H9 (cell line): ENCODE measurements at regions not wholly inside any gene's neighbourhood (a gene's known extent, or its start where the extent isn't known, plus 50 kb on each side); places are given as distances from the start of the nearest gene placed in this dataset.

Experiments
- DNase-seq: peaks from one replicate; pipeline ENCODE4 v3.0.0-alpha.2; 2017
- H2AFZ ChIP-seq: one replicate; pipeline ENCODE4 v1.6.1; 2013; ENCODE audit warnings: mild to moderate bottlenecking, low read length, control low read depth, moderate library complexity
- H2AK5ac ChIP-seq: 2 replicates; pipeline ENCODE4 v1.6.1; 2013; ENCODE audit warnings: low read length, control low read depth, mixed read lengths; ENCODE audit not compliant: insufficient read length
- H2BK120ac ChIP-seq: one replicate; pipeline ENCODE4 v1.6.1; 2013; ENCODE audit warnings: low read depth, mild to moderate bottlenecking, low read length, control low read depth, inconsistent platforms; ENCODE audit not compliant: poor library complexity, severe bottlenecking
- H2BK12ac ChIP-seq: 2 replicates; pipeline ENCODE4 v1.6.1; 2013; ENCODE audit warnings: low read length, control low read depth, mixed read lengths, low read depth; ENCODE audit not compliant: insufficient read length
- H2BK15ac ChIP-seq: 2 replicates; pipeline ENCODE4 v1.6.1; 2013; ENCODE audit warnings: low read depth, low read length, control low read depth
- H2BK20ac ChIP-seq: one replicate; pipeline ENCODE4 v1.6.1; 2013; ENCODE audit warnings: low read depth, mild to moderate bottlenecking, low read length, control low read depth, inconsistent platforms; ENCODE audit not compliant: poor library complexity, severe bottlenecking
- H2BK5ac ChIP-seq: 2 replicates; pipeline ENCODE4 v1.6.1; 2013; ENCODE audit warnings: low read length, control low read depth, mixed read lengths; ENCODE audit not compliant: insufficient read length
- H3K14ac ChIP-seq: 2 replicates; pipeline ENCODE4 v1.6.1; 2013; ENCODE audit warnings: low read length, control low read depth; ENCODE audit not compliant: insufficient read depth
- H3K18ac ChIP-seq: 2 replicates; pipeline ENCODE4 v1.6.1; 2013; ENCODE audit warnings: low read depth, mild to moderate bottlenecking, mixed read lengths, low read length, control low read depth; ENCODE audit not compliant: insufficient read length
- H3K23ac ChIP-seq: 2 replicates; pipeline ENCODE4 v1.6.1; 2013; ENCODE audit warnings: low read length, control low read depth, mixed read lengths, low read depth; ENCODE audit not compliant: insufficient read length
- H3K23me2 ChIP-seq: 2 replicates; pipeline ENCODE4 v1.6.1; 2013; ENCODE audit warnings: low read depth, mild to moderate bottlenecking, mixed read lengths, low read length, control low read depth; ENCODE audit not compliant: insufficient read length, poor library complexity, severe bottlenecking
- H3K27ac ChIP-seq: 2 replicates; pipeline ENCODE4 v1.5.1; 2013; ENCODE audit warnings: low read length, control low read depth, mixed read lengths, low read depth; ENCODE audit not compliant: insufficient read length
- H3K27me3 ChIP-seq: 2 replicates; pipeline ENCODE4 v1.6.1; 2013; ENCODE audit warnings: low read length, control low read depth, inconsistent platforms; ENCODE audit not compliant: insufficient read depth
- H3K4ac ChIP-seq: 2 replicates; pipeline ENCODE4 v1.6.1; 2013; ENCODE audit warnings: low read depth, mild to moderate bottlenecking, control low read depth, inconsistent platforms, low read length, moderate library complexity
- H3K4me1 ChIP-seq: 2 replicates; pipeline ENCODE4 v1.6.1; 2013; ENCODE audit warnings: low read length, control low read depth, inconsistent platforms; ENCODE audit not compliant: insufficient read depth
- H3K4me2 ChIP-seq: 2 replicates; pipeline ENCODE4 v1.6.1; 2013; ENCODE audit warnings: low read length, control low read depth, mixed read lengths; ENCODE audit not compliant: insufficient read length, insufficient read depth
- H3K56ac ChIP-seq: 2 replicates; pipeline ENCODE4 v1.6.1; 2013; ENCODE audit warnings: low read depth, mild to moderate bottlenecking, mixed read lengths, low read length, control low read depth; ENCODE audit not compliant: insufficient read length
- H3K79me1 ChIP-seq: 2 replicates; pipeline ENCODE4 v1.6.1; 2013; ENCODE audit warnings: low read depth, mild to moderate bottlenecking, moderate library complexity, low read length, control low read depth, inconsistent platforms; ENCODE audit not compliant: insufficient read depth, poor library complexity, severe bottlenecking
- H3K79me2 ChIP-seq: 2 replicates; pipeline ENCODE4 v1.6.1; 2013; ENCODE audit warnings: low read length, control low read depth, inconsistent platforms; ENCODE audit not compliant: insufficient read depth
- H3K9ac ChIP-seq: 2 replicates; pipeline ENCODE4 v1.6.1; 2013; ENCODE audit warnings: low read length, control low read depth, mixed read lengths; ENCODE audit not compliant: insufficient read length; ENCODE audit errors: extremely low read depth
- H3K9me3 ChIP-seq: one replicate; pipeline ENCODE4 v1.6.1; 2013; ENCODE audit warnings: low read depth, low read length, inconsistent platforms; ENCODE audit not compliant: control insufficient read depth
- H3T11ph ChIP-seq: one replicate; pipeline ENCODE4 v1.6.1; 2013; ENCODE audit warnings: mild to moderate bottlenecking, low read length, control low read depth, inconsistent platforms
- H4K20me1 ChIP-seq: one replicate; pipeline ENCODE4 v1.6.1; 2013; ENCODE audit not compliant: control insufficient read depth, insufficient read length, insufficient read depth
- H4K5ac ChIP-seq: 2 replicates; pipeline ENCODE4 v1.6.1; 2013; ENCODE audit warnings: low read depth, mild to moderate bottlenecking, mixed read lengths, low read length, control low read depth; ENCODE audit not compliant: insufficient read length
- H4K8ac ChIP-seq: replicated peaks from 2 replicates; pipeline ENCODE4 v1.6.1; 2013; ENCODE audit warnings: low read length, control low read depth, mixed read lengths, low read depth; ENCODE audit not compliant: insufficient read length
- H4K91ac ChIP-seq: 2 replicates; pipeline ENCODE4 v1.6.1; 2013; ENCODE audit warnings: low read depth, mild to moderate bottlenecking, moderate library complexity, mixed read lengths, low read length, control low read depth; ENCODE audit not compliant: insufficient read length
- H3K27ac Mint-ChIP-seq, 3 experiments: 2 replicates in 2 of 3; 3 replicates in 1 of 3; pipeline ENCODE4 v1.8.0; 2020 to 2021; ENCODE audit warnings: mixed read lengths in 3 of 3, mild to moderate bottlenecking in 1 of 3, moderate library complexity in 1 of 3
- H3K27me3 Mint-ChIP-seq: 2 replicates; pipeline ENCODE4 v1.8.0; 2021; ENCODE audit warnings: low read depth, mild to moderate bottlenecking, moderate library complexity, mixed read lengths
- H3K36me3 Mint-ChIP-seq, 3 experiments: 2 replicates in 2 of 3; 3 replicates in 1 of 3; pipeline ENCODE4 v1.8.0; 2020 to 2021; ENCODE audit warnings: low read depth in 3 of 3, mixed read lengths in 3 of 3; ENCODE audit not compliant: insufficient read depth in 1 of 3
- H3K4me1 Mint-ChIP-seq, 2 experiments: 2 replicates each; pipeline ENCODE4 v1.8.0; 2020; ENCODE audit warnings: mixed read lengths in 2 of 2
- H3K4me3 Mint-ChIP-seq, 2 experiments: 2 replicates in 1 of 2; 3 replicates in 1 of 2; pipeline ENCODE4 v1.8.0; 2020 to 2021; ENCODE audit warnings: mild to moderate bottlenecking in 2 of 2, mixed read lengths in 2 of 2, moderate library complexity in 1 of 2
- H3K9me3 Mint-ChIP-seq, 2 experiments: 2 replicates in 1 of 2; 3 replicates in 1 of 2; pipeline ENCODE4 v1.8.0; 2020; ENCODE audit warnings: mild to moderate bottlenecking in 2 of 2, mixed read lengths in 2 of 2, moderate library complexity in 1 of 2
- WGBS: extraction: QIAGEN DNeasy Blood & Tissue Kit; methylation state at CpG from one replicate; pipeline ENCODE4 v1.1.7; 2013; ENCODE audit warnings: missing lambda C conversion rate, low lambda C conversion rate, mixed read lengths; ENCODE audit not compliant: insufficient read length; ENCODE audit errors: extremely low coverage; 5-methylcytosine and 5-hydroxymethylcytosine counted together
- TF ChIP-seq, protein P1 (sequence below): fragments of 200-600 bp; sonication (generic); conservative IDR thresholded peaks from 3 replicates; pipeline ENCODE4 v1.8.0; 2021; ENCODE audit warnings: antibody characterized with exemption, mild to moderate bottlenecking

DNA sequence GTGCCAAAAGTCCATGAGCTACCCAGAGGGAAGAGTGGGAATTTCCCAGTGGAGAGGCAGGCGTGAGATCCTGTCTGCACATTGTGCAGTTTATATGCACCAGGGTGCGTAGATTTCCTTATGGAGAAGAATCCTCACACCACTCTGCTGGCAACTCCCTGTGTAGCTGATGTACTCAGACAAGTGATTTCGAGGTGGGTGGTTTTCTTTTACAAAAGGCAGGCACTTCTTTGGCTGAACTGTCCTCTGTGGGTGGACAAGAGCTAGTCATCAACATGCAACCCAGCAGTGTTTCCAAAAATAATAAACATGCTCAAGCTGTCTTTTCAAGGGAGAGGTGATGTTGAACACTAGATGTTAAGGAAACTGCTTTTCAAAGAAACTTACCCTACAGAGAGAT is 121.7 kb upstream of the NXT1 start:
- H3K4me1 ChIP-seq: no peaks in the 10 kb centered on the region
- no peaks in the 10 kb centered on the region for H3K79me1 ChIP-seq
- no peaks in the 10 kb centered on the region for H3K27me3 ChIP-seq
- no peaks in the 10 kb centered on the region for H3K23me2 ChIP-seq
- H2BK12ac ChIP-seq: no peak overlapping the region
- H2BK15ac ChIP-seq: no peak overlapping the region
- TF ChIP-seq, protein P1, sequence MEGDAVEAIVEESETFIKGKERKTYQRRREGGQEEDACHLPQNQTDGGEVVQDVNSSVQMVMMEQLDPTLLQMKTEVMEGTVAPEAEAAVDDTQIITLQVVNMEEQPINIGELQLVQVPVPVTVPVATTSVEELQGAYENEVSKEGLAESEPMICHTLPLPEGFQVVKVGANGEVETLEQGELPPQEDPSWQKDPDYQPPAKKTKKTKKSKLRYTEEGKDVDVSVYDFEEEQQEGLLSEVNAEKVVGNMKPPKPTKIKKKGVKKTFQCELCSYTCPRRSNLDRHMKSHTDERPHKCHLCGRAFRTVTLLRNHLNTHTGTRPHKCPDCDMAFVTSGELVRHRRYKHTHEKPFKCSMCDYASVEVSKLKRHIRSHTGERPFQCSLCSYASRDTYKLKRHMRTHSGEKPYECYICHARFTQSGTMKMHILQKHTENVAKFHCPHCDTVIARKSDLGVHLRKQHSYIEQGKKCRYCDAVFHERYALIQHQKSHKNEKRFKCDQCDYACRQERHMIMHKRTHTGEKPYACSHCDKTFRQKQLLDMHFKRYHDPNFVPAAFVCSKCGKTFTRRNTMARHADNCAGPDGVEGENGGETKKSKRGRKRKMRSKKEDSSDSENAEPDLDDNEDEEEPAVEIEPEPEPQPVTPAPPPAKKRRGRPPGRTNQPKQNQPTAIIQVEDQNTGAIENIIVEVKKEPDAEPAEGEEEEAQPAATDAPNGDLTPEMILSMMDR: no peak
- no peak overlapping the region for H3K14ac ChIP-seq
- Mint-ChIP-seq H3K9me3 (no peaks in the 10 kb centered on the region), H3K4me1 (no peaks in the 10 kb centered on the region), H3K27me3 (peaks cover 23% of the 10 kb centered on the region), H3K36me3 (no peaks in the 10 kb centered on the region; a peak in 1 of 7 replicates), H3K4me3 (no peak overlapping the region), H3K27ac (no peak overlapping the region)
- no peak overlapping the region for H2BK5ac ChIP-seq
- no peak overlapping the region for H3K9ac ChIP-seq
- H4K8ac ChIP-seq: no peak overlapping the region
- no peaks in the 10 kb centered on the region for H3K79me2 ChIP-seq
- H2AK5ac ChIP-seq: no peak overlapping the region
- no peak overlapping the region for H3T11ph ChIP-seq
- H3K27ac ChIP-seq: no peak overlapping the region
- no peaks in the 10 kb centered on the region for H3K9me3 ChIP-seq
- no peak overlapping the region for H2AFZ ChIP-seq
- no peak overlapping the region for H3K23ac ChIP-seq
- H3K18ac ChIP-seq: no peak overlapping the region
- H4K91ac ChIP-seq: no peak overlapping the region
- H3K56ac ChIP-seq: no peak overlapping the region
- no peaks in the 10 kb centered on the region for H4K20me1 ChIP-seq
- DNase-seq: no peak
- WGBS: no CpG with 5 or more reads among the region's 3 CpGs
- no peak overlapping the region for H3K4me2 ChIP-seq
- H3K4ac ChIP-seq: no peak overlapping the region
- no peak overlapping the region for H2BK120ac ChIP-seq
- H2BK20ac ChIP-seq: no peak overlapping the region
- H4K5ac ChIP-seq: no peak overlapping the region
